Heart left ventricle (tissue), 16 donors: ENCODE measurements at regions not wholly inside any gene's neighbourhood (a gene's known extent, or its start where the extent isn't known, plus 50 kb on each side); places are given as distances from the start of the nearest gene placed in this dataset.
A peak's percentile ranks its signal among the peaks of the same experiment; 100 is the strongest.

ENCODE experiments used
- ATAC-seq, 4 donors: fragments of 200-7000 bp; cut with Tn5 transposase; one replicate each; pipeline ENCODE4 v1.9.1; 2020 to 2022; ENCODE audit warnings: moderate library complexity in 4 of 4, mild to moderate bottlenecking in 3 of 4, moderate number of reproducible peaks in 1 of 4
- DNase-seq, 5 donors: peaks; one replicate each; pipeline ENCODE4 v3.0.0-alpha.2; 2020
- H3K27ac ChIP-seq, 12 donors: fragments of 200-600 bp; sonication (generic) in 4 of 12; one replicate each; pipeline versions ENCODE4 v1.5.0 to v1.8.0; 2016 to 2022; ENCODE audit warnings: mild to moderate bottlenecking in 2 of 12
- H3K27me3 ChIP-seq, 9 donors: fragments of 200-600 bp; sonication (generic) in 2 of 9; one replicate each; pipeline versions ENCODE4 v1.5.1 to v1.8.0; 2016 to 2022; ENCODE audit warnings: mild to moderate bottlenecking in 3 of 9
- H3K36me3 ChIP-seq, 9 donors: fragments of 200-600 bp; sonication (generic) in 2 of 9; one replicate each; pipeline versions ENCODE4 v1.5.0 to v1.8.0; 2018 to 2022; ENCODE audit warnings: mild to moderate bottlenecking in 2 of 9
- H3K4me1 ChIP-seq, 12 donors: fragments of 200-600 bp; sonication (generic) in 4 of 12; one replicate each; pipeline versions ENCODE4 v1.5.0 to v1.8.0; 2016 to 2022; ENCODE audit warnings: mild to moderate bottlenecking in 3 of 12
- H3K4me3 ChIP-seq, 12 donors: fragments of 200-600 bp; sonication (generic) in 4 of 12; one replicate each; pipeline versions ENCODE4 v1.5.0 to v1.8.0; 2017 to 2022; ENCODE audit warnings: mild to moderate bottlenecking in 9 of 12, moderate library complexity in 4 of 12
- H3K9me3 ChIP-seq, 12 donors: fragments of 200-600 bp; sonication (generic) in 4 of 12; one replicate each; pipeline versions ENCODE4 v1.5.0 to v1.8.0; 2016 to 2022; ENCODE audit warnings: mild to moderate bottlenecking in 1 of 12
- POLR2A ChIP-seq, 2 donors: fragments of 450-650 bp; IDR thresholded peaks; one replicate each; pipeline ENCODE4 v1.6.1; 2017; ENCODE audit warnings: antibody characterized with exemption in 2 of 2, mild to moderate bottlenecking in 2 of 2, moderate library complexity in 2 of 2
- WGBS, 4 donors: extraction: QIAGEN DNeasy Blood & Tissue Kit in 2 of 4; methylation state at CpG; one replicate each; pipeline versions ENCODE4 v1.1.5 to v1.1.7; 2013 to 2018; 5-methylcytosine and 5-hydroxymethylcytosine counted together
- intact Hi-C, 10 donors: fragments of 100-400 bp; cut with DNase I; formaldehyde crosslinking; loops; one replicate each; pipeline versions ENCODE4 v1.11.1 to v1.14.2; 2022
- TF ChIP-seq, protein P1 (sequence below), 12 donors: fragments of 200-600 bp; sonication (generic) in 4 of 12; IDR thresholded peaks; one replicate each; pipeline versions ENCODE4 v1.5.0 to v1.8.0; 2018 to 2022; ENCODE audit warnings: antibody characterized with exemption in 12 of 12, mild to moderate bottlenecking in 5 of 12
- donor health status: ischemic (EF 13 %, LVEDD 7.1; RV severe dilation, severe dysfunction).
- donor health status: healthy with polysubstance abuse.
- donor health status: DM: no; HTN: yes; CAD: no.
- donor health status: DM: no; HTN: no; CAD: no.
- donor health status: ischemic (EF 25% LVEDD 6.9; RV normal size, moderate dysfunction).
- donor health status: ischemic (EF 25% LVEDD 5.7; RV mildly dilated, moderate dysfunction).
- donor health status: healthy.
- donor health status: DM: yes; HTN: yes; CAD: no.
- donor health status: ischemic (EF 35%, LVEDD 5.7; RV mildly dilated, moderate dysfunction).
- donor health status: nonischemic (EF 11% LVEDD 7.7; RV severe dilation, severe dysfunction).
- donor health status: DM: yes; HTN: yes; CAD: no.
- donor health status: PGD.
- donor health status: ischemic (EF 29% LVEDD 5.4; RV normal size, mild dysfunction).
- donor health status: nonischemic (EF 23%, LVEDD 6.1; RV moderate dilation, normal function).

DNA sequence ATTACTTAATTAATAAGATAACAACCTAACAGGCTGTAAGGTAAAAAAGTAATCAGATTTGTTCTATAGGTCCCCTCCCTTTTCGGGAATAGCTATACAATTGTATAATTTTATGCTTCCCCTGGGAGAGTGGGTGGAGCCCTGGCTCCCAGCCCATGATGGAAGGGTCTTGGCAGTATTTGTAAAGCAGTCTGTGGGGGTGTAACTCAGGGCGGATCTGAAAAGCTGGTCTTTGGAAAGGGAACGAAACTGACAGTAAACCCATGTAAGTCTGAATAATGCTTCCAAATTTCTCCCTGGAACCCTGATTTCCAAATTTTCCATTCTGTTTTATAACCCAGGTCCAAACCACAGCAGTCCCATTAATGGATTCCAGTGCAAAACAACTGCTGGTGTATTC, 110.4 kb downstream of the DAD1 start:
- no peaks in the 10 kb centered on the region for H3K27me3 ChIP-seq
- ATAC-seq (peak in 2 of 4 donors; percentile 61 to 70), DNase-seq (peak in 3 of 5 donors; percentile 40 to 57 (median 46))
- peaks cover 10 to 88% (median 54%) of the 10 kb centered on the region in 12 donors for H3K4me1 ChIP-seq
- intact Hi-C loops = loop anchor here in 3 of 10 donors (5.0 to 10.0 kb wide), 4 partner anchors 34 to 79 kb away; no protein-coding TSS in a partner anchor
- 20 to 41% (median 29%) methylated on average over 3 of the region's 3 CpGs for WGBS, 4 donors
- H3K36me3 ChIP-seq = no peaks in the 10 kb centered on the region
- H3K27ac ChIP-seq = peak overlapping the region in 2 of 12 donors; percentile 30 to 51
- H3K9me3 ChIP-seq = no peaks in the 10 kb centered on the region
- H3K4me3 ChIP-seq = no peak overlapping the region
- TF ChIP-seq, protein P1, sequence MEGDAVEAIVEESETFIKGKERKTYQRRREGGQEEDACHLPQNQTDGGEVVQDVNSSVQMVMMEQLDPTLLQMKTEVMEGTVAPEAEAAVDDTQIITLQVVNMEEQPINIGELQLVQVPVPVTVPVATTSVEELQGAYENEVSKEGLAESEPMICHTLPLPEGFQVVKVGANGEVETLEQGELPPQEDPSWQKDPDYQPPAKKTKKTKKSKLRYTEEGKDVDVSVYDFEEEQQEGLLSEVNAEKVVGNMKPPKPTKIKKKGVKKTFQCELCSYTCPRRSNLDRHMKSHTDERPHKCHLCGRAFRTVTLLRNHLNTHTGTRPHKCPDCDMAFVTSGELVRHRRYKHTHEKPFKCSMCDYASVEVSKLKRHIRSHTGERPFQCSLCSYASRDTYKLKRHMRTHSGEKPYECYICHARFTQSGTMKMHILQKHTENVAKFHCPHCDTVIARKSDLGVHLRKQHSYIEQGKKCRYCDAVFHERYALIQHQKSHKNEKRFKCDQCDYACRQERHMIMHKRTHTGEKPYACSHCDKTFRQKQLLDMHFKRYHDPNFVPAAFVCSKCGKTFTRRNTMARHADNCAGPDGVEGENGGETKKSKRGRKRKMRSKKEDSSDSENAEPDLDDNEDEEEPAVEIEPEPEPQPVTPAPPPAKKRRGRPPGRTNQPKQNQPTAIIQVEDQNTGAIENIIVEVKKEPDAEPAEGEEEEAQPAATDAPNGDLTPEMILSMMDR (IDR thresholded peaks at IDR 0.05) = no peak
- TF ChIP-seq POLR2A (IDR thresholded peaks at IDR 0.05) = no peak

DNA sequence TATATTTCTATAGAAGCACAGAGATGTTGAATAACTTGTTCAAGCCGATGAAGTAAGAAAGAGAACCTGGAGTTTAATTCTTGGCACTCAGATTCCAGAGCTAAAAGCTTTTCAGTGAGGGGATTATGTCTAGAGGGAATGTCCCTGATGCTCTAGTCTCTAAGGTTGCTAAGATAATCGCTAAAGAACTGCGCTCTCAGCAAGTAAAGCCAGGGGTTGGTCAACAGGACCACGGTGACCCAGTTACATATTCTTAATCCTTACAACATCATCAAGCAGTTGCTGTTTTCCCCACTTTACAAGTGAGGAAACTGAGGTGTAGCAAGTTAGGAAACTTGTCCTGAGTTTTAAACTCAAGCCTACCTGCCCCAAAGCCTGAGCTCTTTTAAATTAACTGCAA, 110.8 kb downstream of the DAD1 start:
- Histone ChIP-seq H3K27ac (peak overlapping the region in 2 of 12 donors; percentile 10 to 30), H3K4me1 (peaks cover 10 to 86% (median 52%) of the 10 kb centered on the region in 12 donors), H3K27me3 (no peaks in the 10 kb centered on the region), H3K36me3 (no peaks in the 10 kb centered on the region), H3K9me3 (no peaks in the 10 kb centered on the region), H3K4me3 (no peak overlapping the region)
- intact Hi-C loops = loop anchor here in 3 of 10 donors (5.0 to 10.0 kb wide), 4 partner anchors 34 to 79 kb away; no protein-coding TSS in a partner anchor
- WGBS, 4 donors = 79 to 84% (median 82%) methylated on average over 4 of the region's 4 CpGs
- no peak for ATAC-seq
- DNase-seq = no peak
- no peak for TF ChIP-seq POLR2A (IDR thresholded peaks at IDR 0.05)
- TF ChIP-seq, protein P1 (IDR thresholded peaks at IDR 0.05) = no peak

GRCh38 chr14:22477569-22478194, 111.3 kb downstream of the DAD1 start:
- Histone ChIP-seq H3K4me1 (peaks cover 10 to 83% (median 53%) of the 10 kb centered on the region in 12 donors), H3K4me3 (no peak overlapping the region), H3K9me3 (no peaks in the 10 kb centered on the region), H3K27ac (peak overlapping the region in 1 of 12 donors; percentile 30), H3K27me3 (peaks cover 0 to 2% (median 0%) of the 10 kb centered on the region in 9 donors), H3K36me3 (no peaks in the 10 kb centered on the region)
- TF ChIP-seq POLR2A (IDR thresholded peaks at IDR 0.05) = no peak
- TF ChIP-seq, protein P1 (IDR thresholded peaks at IDR 0.05) = no peak
- 88 to 91% (median 90%) methylated on average over 5 of the region's 5 CpGs for WGBS, 4 donors
- DNase-seq = no peak
- intact Hi-C loops = loop anchor here in 3 of 10 donors (5.0 to 10.0 kb wide), 4 partner anchors 35 to 80 kb away; no protein-coding TSS in a partner anchor
- ATAC-seq = no peak

GRCh38 chr14:22476887-22477286, 112.1 kb downstream of the DAD1 start:
- H3K4me3 ChIP-seq = no peak overlapping the region
- peaks cover 6 to 79% (median 49%) of the 10 kb centered on the region in 12 donors for H3K4me1 ChIP-seq
- no peak overlapping the region for H3K27ac ChIP-seq
- intact Hi-C loops = loop anchor here in 3 of 10 donors (5.0 to 10.0 kb wide), 4 partner anchors 35 to 80 kb away; no protein-coding TSS in a partner anchor
- no peaks in the 10 kb centered on the region for H3K36me3 ChIP-seq
- DNase-seq (no peak), ATAC-seq (peak in 2 of 4 donors; percentile 25 to 30)
- 43 to 60% (median 47%) methylated on average over 2 of the region's 2 CpGs for WGBS, 4 donors
- H3K27me3 ChIP-seq = peaks cover 0 to 9% (median 0%) of the 10 kb centered on the region in 9 donors
- H3K9me3 ChIP-seq = no peaks in the 10 kb centered on the region
- TF ChIP-seq, protein P1 (IDR thresholded peaks at IDR 0.05) = no peak
- no peak for TF ChIP-seq POLR2A (IDR thresholded peaks at IDR 0.05)
